ENCODE measurements at regions not wholly inside any gene's neighbourhood (a gene's known extent, or its start where the extent isn't known, plus 50 kb on each side); places are given as distances from the start of the nearest gene placed in this dataset.
"Not testable (repeated sequence)": the region's sequence is repeated elsewhere in the genome, so short reads cannot be mapped to it uniquely, and the experiment has no call there.

- no peak for DNase-seq (ENCODE audit: low read depth in 3 of 3)
These were observed 296.3 kb upstream of the SGO1 start for GRCh38 chr3:20482350-20482749.

GRCh38 chr3:20480786-20481365 lies 294.9 kb upstream of the SGO1 start:
- no peak for DNase-seq (ENCODE audit: low read depth in 3 of 3)

- no peak for DNase-seq (ENCODE audit: low read depth in 3 of 3)
These were observed 292.4 kb upstream of the SGO1 start for GRCh38 chr3:20478436-20478835.

GRCh38 chr3:20464237-20464636 lies 278.2 kb upstream of the SGO1 start:
- DNase-seq (ENCODE audit: low read depth in 3 of 3): not testable (repeated sequence)

- no peak for DNase-seq (ENCODE audit: low read depth in 3 of 3)
These were observed 276.7 kb upstream of the SGO1 start for GRCh38 chr3:20462723-20463122.

- DNase-seq (ENCODE audit: low read depth in 3 of 3): no peak
These were observed 276.2 kb upstream of the SGO1 start for GRCh38 chr3:20462226-20462625.

GRCh38 chr3:20458994-20459716 lies 273.1 kb upstream of the SGO1 start:
- DNase-seq (ENCODE audit: low read depth in 3 of 3): no peak

GRCh38 chr3:20456511-20456910 lies 270.5 kb upstream of the SGO1 start:
- no peak for DNase-seq (ENCODE audit: low read depth in 3 of 3)

GRCh38 chr3:20451170-20451569 lies 265.2 kb upstream of the SGO1 start:
- DNase-seq (ENCODE audit: low read depth in 3 of 3): no peak

GRCh38 chr3:20450611-20451010 lies 264.6 kb upstream of the SGO1 start:
- no peak for DNase-seq (ENCODE audit: low read depth in 3 of 3)

GRCh38 chr3:20442846-20443245 lies 256.8 kb upstream of the SGO1 start:
- no peak for DNase-seq (ENCODE audit: low read depth in 3 of 3)

GRCh38 chr3:20427268-20427667 lies 241.3 kb upstream of the SGO1 start:
- DNase-seq (ENCODE audit: low read depth in 3 of 3): not testable (repeated sequence)

- DNase-seq (ENCODE audit: low read depth in 3 of 3): no peak
These were observed 239.1 kb upstream of the SGO1 start for GRCh38 chr3:20425138-20425537.

GRCh38 chr3:20424086-20424485 lies 238.1 kb upstream of the SGO1 start:
- DNase-seq (ENCODE audit: low read depth in 3 of 3): no peak

GRCh38 chr3:20422391-20422790 lies 236.4 kb upstream of the SGO1 start:
- no peak for DNase-seq (ENCODE audit: low read depth in 3 of 3)

- no peak for DNase-seq (ENCODE audit: low read depth in 3 of 3)
These were observed 231.5 kb upstream of the SGO1 start for GRCh38 chr3:20417388-20418108.

GRCh38 chr3:20406611-20407011 lies 220.6 kb upstream of the SGO1 start:
- no peak for DNase-seq (ENCODE audit: low read depth in 3 of 3)

- no peak for DNase-seq (ENCODE audit: low read depth in 3 of 3)
These were observed 219.7 kb upstream of the SGO1 start for GRCh38 chr3:20405744-20406143.

- no peak for DNase-seq (ENCODE audit: low read depth in 3 of 3)
These were observed 219.2 kb upstream of the SGO1 start for GRCh38 chr3:20405231-20405630.

- DNase-seq (ENCODE audit: low read depth in 3 of 3): no peak
These were observed 218.7 kb upstream of the SGO1 start for GRCh38 chr3:20404741-20405100.

GRCh38 chr3:20403986-20404740 lies 218.2 kb upstream of the SGO1 start:
- DNase-seq (ENCODE audit: low read depth in 3 of 3): no peak

- DNase-seq (ENCODE audit: low read depth in 3 of 3): no peak
These were observed 215.2 kb upstream of the SGO1 start for GRCh38 chr3:20401253-20401652.

All from stimulated activated CD4-positive, alpha-beta T cell treated with anti-CD3 and anti-CD28 coated beads, TNF-alpha, amount 100 ng/mL, for 24 hours (primary cell).